Right ventricle myocardium superior (tissue), 1 donor: ENCODE measurements at regions not wholly inside any gene's neighbourhood (a gene's known extent, or its start where the extent isn't known, plus 50 kb on each side); places are given as distances from the start of the nearest gene placed in this dataset.
"Not testable (repeated sequence)": the region's sequence is repeated elsewhere in the genome, so short reads cannot be mapped to it uniquely, and the experiment has no call there.

Experiments used
- ATAC-seq: fragments of 200-7000 bp; cut with Tn5 transposase; one replicate; pipeline ENCODE4 v1.9.1; 2020; ENCODE audit warnings: mild to moderate bottlenecking; ENCODE audit not compliant: poor library complexity
- DNase-seq: peaks from one replicate; pipeline ENCODE4 v3.0.0-alpha.2; 2020
- intact Hi-C: fragments of 100-400 bp; cut with DNase I; formaldehyde crosslinking; loops from one replicate; pipeline ENCODE4 v1.11.2; 2022
- donor health status: DM: no; HTN: yes; CAD: no; lungs with severe emphysema.

DNA sequence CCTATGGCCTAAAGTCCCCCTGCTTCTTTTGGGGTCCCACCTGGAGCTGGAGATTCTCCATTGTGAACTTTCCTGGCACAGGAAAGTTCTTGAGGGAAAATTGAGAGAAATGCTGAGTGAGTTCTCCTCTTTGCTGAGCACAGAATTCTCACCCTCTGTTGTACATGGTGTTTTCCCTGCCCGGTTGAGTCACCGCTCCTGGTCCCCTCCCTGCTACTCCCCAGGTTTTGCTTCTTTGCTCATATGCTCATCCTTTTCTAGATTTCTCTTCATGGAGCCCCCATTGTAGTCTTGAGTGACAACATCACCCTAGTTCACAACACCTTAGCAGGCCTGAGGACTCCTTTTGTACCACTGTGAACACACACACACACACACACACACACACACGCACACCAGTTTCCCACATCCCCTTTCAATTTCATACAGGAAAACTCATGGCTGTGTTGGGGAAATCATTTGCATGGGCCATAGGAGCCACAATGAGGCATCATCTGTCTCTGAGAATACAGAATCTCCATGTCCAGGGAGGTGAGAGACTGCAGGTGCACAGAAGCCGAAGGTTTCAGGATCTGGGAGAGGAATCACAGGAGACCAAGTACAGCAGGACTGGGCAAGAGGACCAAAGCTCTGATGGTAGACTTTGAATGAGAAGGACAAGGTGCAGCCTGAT is 585.3 kb downstream of the GOLGA6L6 start:
- ATAC-seq (no peak), DNase-seq (no peak)
- intact Hi-C loops = no loop called here

DNA sequence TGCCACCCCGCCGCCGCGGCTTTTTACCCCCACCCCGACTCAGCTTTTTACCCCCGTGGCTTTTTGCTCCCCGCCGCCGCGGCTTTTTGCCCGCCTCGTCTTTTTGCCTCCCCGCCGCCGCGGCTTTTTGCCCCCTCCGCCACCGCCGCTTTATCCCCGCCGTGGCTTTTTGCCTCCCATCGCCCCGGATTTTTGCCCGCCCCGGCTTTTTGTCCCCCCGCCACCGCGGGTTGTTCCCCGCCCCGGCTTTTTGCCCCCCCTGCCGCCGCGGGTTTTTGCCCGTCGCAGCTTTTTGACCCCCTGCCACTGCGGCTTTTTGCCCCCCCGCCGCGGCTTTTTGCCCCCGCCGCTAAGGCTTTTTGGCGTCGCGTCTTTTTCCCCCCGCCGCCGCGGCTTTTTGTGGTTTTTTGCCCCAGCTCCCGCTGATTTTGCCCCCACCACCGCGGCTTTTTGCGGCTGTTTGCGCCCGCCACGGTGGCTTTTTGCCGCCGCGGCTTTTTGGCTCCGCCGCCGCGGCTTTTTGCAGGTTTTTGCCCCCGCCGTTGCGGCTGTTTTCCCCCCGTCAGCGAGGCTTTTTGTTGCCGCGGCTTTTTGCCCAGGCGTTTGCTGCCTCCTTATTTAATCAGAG is 597.2 kb downstream of the GOLGA6L6 start:
- no peak for DNase-seq

DNA sequence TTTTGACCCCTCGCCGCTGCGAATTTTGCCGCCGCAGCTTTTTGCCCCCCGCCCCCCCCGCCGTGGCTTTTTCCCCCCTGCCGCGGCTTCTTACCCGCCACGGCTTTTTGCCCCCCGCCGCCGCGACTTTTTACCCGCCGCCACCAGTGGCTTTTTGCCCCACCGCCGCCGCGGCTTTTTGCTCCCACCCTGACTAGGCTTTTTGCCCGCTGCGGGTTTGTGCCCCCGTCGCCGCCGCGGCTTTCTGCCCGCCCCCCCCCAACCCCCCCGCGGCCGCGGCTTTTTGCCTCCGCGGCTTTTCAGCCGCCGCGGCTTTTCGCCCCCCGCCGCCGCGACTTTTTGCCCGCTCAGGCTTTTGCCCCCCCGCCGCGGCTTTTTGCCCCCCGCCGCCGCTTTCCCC is 598.1 kb downstream of the GOLGA6L6 start:
- intact Hi-C loops = no loop called here
- no peak for ATAC-seq
- no peak for DNase-seq

More for the DNA sequence above, 597.2 kb downstream of the GOLGA6L6 start:
- ATAC-seq = no peak
- intact Hi-C loops = no loop called here

DNA sequence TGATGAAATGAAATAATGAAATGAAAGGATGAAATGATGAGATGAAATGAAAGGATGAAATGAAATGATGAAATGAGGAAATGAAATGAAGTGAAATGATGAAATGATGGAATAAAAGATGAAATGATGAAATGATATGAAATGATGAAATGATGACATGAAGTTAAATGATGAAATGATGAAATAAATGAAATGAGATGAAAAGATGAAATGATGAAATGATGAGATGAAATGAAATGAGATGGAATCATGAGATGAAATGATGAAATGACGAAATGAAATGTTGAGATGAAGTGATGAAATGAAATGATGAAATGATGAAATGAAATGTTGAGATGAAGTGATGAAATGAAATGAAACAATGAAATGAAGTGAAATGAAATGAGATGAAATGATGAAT is 638.3 kb downstream of the GOLGA6L6 start:
- intact Hi-C loops, ATAC-seq, DNase-seq: not testable (repeated sequence)

DNA sequence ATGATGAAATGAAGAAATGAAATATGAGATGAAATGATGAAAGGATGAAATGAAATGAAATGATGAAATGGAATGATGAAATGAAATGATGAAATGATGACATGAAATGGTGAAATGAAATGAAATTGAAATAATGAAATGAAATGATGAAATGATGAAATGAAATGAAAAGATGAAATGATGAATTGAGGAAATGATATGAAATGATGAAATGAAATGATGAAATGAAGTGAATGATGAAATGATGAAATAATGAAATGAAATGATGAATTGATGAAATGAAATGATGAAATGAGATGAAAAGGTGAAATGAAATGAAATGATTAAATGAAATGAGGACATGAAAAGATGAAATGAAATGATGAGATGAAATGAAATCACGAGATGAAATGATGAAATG is 639.2 kb downstream of the GOLGA6L6 start:
- DNase-seq, intact Hi-C loops, ATAC-seq: not testable (repeated sequence)

DNA sequence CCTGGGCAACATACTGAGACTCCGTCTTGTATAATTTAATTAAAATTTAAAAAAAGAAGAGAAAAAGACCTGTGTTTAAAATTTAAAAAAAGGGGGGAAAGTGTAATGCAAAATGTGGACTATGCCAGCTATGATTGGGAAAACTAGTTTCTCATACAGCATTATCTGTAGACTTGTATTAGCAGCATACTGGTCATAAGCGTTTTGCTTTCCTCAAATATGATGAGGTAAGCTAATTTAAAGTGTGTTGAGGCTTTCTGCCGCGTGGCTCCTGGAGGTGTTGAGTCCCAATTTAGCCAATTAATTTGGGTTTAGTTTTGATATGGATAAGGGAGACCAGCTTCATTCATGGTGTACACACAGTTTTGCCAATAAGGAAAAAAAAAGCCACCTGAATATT is 640.2 kb downstream of the GOLGA6L6 start:
- intact Hi-C loops, ATAC-seq, DNase-seq: not testable (repeated sequence)

DNA sequence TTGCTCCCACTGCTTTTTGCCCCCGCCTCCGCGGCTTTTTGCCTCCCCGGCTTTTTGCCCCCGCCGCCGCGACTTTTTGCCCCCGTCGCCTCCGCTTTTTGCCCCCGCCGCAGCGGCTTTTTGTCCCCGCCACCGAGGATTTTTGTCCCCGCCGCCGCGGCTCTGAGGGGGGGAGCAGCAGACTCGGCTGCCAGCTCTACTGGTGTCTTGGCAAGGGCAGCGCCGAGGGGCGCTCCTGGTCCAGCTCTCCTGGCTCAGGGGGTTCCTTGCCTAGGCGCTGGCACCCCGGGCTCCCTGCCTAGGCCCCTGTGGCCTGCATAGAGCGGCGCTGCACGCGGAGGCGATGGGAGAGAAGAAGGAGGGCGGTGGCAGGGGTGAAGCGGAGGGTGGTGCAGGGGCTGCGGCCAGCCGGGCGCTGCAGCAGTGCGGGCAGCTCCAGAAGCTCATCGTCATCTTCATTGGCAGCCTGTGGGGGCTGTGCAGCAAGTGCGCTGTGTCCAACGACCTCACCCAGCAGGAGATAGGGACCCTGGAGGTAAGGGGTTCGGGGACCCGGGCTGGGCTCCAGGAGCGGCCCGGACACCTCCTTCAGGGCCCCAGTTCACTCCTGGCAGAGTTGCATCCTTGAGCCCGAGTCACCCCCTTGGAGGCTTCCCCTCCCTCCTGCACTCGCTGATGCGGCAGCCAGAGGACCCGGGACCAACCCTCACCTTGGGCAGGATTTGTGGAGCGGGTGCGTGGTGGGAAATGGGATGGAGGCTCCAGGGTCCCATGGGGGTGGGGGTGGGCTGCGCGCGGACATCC is 642.4 kb downstream of the GOLGA6L6 start:
- intact Hi-C loops = no loop called here
- ATAC-seq (no peak), DNase-seq (no peak)

DNA sequence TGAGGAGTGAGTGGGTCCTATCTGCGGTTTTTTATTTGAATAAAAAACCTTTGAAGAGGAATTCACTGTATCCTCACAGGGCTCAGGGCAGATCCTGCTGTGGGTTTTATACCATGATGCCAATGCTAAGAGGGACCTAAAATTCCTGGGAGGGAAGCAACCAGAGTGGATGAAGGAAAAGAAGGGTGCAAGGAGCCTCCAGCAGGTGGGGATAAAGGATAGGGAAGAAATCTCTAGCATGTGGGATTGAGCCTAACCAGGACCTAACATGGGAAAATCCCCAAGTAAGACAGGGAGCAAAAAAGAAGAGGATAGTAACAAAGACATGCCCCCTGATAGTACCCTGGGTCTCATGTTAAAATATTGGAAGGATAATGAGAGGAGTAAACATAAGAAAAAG is 652.8 kb downstream of the GOLGA6L6 start:
- ATAC-seq, intact Hi-C loops, DNase-seq: not testable (repeated sequence)

DNA sequence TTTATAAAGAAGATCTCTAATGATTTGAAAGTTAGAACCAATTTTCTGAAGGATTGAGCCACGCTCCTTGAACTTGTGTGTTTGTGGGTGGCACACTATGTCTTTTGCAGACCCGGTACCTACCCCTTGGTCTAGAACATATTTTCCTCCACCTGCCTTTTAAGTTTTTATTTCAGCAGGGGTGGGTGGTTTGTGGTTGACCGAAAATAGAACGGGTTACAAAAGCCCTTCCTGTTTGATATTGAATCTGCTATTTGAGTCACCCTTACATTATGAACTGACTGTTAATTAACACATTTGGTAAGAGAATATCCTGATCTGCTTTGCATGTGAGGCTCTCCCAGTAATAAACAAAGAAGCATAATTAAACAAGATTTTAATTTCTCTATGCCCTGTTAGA is 697.5 kb downstream of the GOLGA6L6 start:
- ATAC-seq, intact Hi-C loops, DNase-seq: not testable (repeated sequence)
